ENCODE measurements at regions not wholly inside any gene's neighbourhood (a gene's known extent, or its start where the extent isn't known, plus 50 kb on each side); places are given as distances from the start of the nearest gene placed in this dataset.

- TF ChIP-seq, protein P1, sequence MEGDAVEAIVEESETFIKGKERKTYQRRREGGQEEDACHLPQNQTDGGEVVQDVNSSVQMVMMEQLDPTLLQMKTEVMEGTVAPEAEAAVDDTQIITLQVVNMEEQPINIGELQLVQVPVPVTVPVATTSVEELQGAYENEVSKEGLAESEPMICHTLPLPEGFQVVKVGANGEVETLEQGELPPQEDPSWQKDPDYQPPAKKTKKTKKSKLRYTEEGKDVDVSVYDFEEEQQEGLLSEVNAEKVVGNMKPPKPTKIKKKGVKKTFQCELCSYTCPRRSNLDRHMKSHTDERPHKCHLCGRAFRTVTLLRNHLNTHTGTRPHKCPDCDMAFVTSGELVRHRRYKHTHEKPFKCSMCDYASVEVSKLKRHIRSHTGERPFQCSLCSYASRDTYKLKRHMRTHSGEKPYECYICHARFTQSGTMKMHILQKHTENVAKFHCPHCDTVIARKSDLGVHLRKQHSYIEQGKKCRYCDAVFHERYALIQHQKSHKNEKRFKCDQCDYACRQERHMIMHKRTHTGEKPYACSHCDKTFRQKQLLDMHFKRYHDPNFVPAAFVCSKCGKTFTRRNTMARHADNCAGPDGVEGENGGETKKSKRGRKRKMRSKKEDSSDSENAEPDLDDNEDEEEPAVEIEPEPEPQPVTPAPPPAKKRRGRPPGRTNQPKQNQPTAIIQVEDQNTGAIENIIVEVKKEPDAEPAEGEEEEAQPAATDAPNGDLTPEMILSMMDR (IDR thresholded peaks at IDR 0.05) = no peak
- TF ChIP-seq POLR2A (IDR thresholded peaks at IDR 0.05) = no peak
Measured at GRCh38 chr10:105793071-105793470, 1152.0 kb downstream of the SORCS3 start.

Data from uterus (tissue), 2 donors.